GM18511 (cell line): ENCODE measurements at regions not wholly inside any gene's neighbourhood (a gene's known extent, or its start where the extent isn't known, plus 50 kb on each side); places are given as distances from the start of the nearest gene placed in this dataset.
A peak's percentile ranks its signal among the peaks of the same experiment; 100 is the strongest.

ENCODE experiments used
- ATAC-seq: cut with Tn5 transposase; IDR thresholded peaks from one replicate; pipeline ENCODE4 v1.9.1; 2021; ENCODE audit warnings: mild to moderate bottlenecking, moderate library complexity; ENCODE audit not compliant: unreplicated experiment

GRCh38 chrX:16436348-16437188 is 213.4 kb upstream of the S100G start:
- ATAC-seq = no peak

GRCh38 chrX:16440446-16440845 is 209.5 kb upstream of the S100G start:
- ATAC-seq = no peak

- ATAC-seq = no peak
These were observed 205.6 kb upstream of the S100G start for GRCh38 chrX:16444353-16444752.

- ATAC-seq = peak; percentile 79
These were observed 204.7 kb upstream of the S100G start for GRCh38 chrX:16445166-16445752.

- no peak for ATAC-seq
These were observed 198.6 kb upstream of the S100G start for GRCh38 chrX:16451334-16451733.

GRCh38 chrX:16454926-16455325 is 195.0 kb upstream of the S100G start:
- ATAC-seq = no peak

GRCh38 chrX:16457239-16457638 is 192.7 kb upstream of the S100G start:
- no peak for ATAC-seq

GRCh38 chrX:16458208-16458607 is 191.8 kb upstream of the S100G start:
- ATAC-seq = no peak

GRCh38 chrX:16459008-16459407 is 190.9 kb upstream of the S100G start:
- ATAC-seq = no peak

- ATAC-seq = no peak
These were observed 188.0 kb upstream of the S100G start for GRCh38 chrX:16461968-16462367.

GRCh38 chrX:16462912-16463311 is 187.0 kb upstream of the S100G start:
- ATAC-seq = no peak

- ATAC-seq = no peak
These were observed 185.6 kb upstream of the S100G start for GRCh38 chrX:16464369-16464768.

GRCh38 chrX:16465081-16465876 is 184.7 kb upstream of the S100G start:
- ATAC-seq = no peak

GRCh38 chrX:16466640-16467432 is 183.1 kb upstream of the S100G start:
- no peak for ATAC-seq

GRCh38 chrX:16469870-16470269 is 180.1 kb upstream of the S100G start:
- ATAC-seq = no peak

GRCh38 chrX:16472345-16472744 is 177.6 kb upstream of the S100G start:
- ATAC-seq = no peak

- ATAC-seq = no peak
These were observed 175.4 kb upstream of the S100G start for GRCh38 chrX:16474511-16474910.

- no peak for ATAC-seq
These were observed 173.9 kb upstream of the S100G start for GRCh38 chrX:16476009-16476408.

GRCh38 chrX:16476692-16477091 is 173.3 kb upstream of the S100G start:
- no peak for ATAC-seq

- ATAC-seq = no peak
These were observed 170.6 kb upstream of the S100G start for GRCh38 chrX:16479206-16479869.
